Fibroblast of lung (primary cell): ENCODE measurements at regions not wholly inside any gene's neighbourhood (a gene's known extent, or its start where the extent isn't known, plus 50 kb on each side); places are given as distances from the start of the nearest gene placed in this dataset.

Experiments
- DNase-seq, 2 donors: peaks; one replicate each; pipeline versions ENCODE4 v3.0.0 to v3.0.0-alpha.2; 2010; ENCODE audit warnings: low read depth in 2 of 2
- H2AFZ ChIP-seq: 2 replicates; pipeline ENCODE4 v1.5.1; 2012; ENCODE audit warnings: low read length, control low read depth, inconsistent platforms
- H3K27ac ChIP-seq: 2 replicates; pipeline ENCODE4 v1.5.1; 2011; ENCODE audit warnings: low read length, control low read depth; ENCODE audit not compliant: insufficient read depth
- H3K27me3 ChIP-seq: 2 replicates; pipeline ENCODE4 v1.5.1; 2011; ENCODE audit warnings: mild to moderate bottlenecking, low read length; ENCODE audit not compliant: control insufficient read depth, insufficient read depth
- H3K36me3 ChIP-seq: 2 replicates; pipeline ENCODE4 v1.5.1; 2011; ENCODE audit warnings: low read length; ENCODE audit not compliant: control insufficient read depth, insufficient read depth
- H3K4me1 ChIP-seq: 2 replicates; pipeline ENCODE4 v1.5.1; 2011; ENCODE audit warnings: low read length; ENCODE audit not compliant: control insufficient read depth, insufficient read depth; ENCODE audit errors: extremely low read depth
- H3K4me2 ChIP-seq: 2 replicates; pipeline ENCODE4 v1.5.1; 2011; ENCODE audit warnings: low read length, control low read depth; ENCODE audit not compliant: insufficient read depth; ENCODE audit errors: extremely low read depth
- H3K4me3 ChIP-seq, 4 experiments: fragments of 200-600 bp in 1 of 4; sonication (generic) in 1 of 4; replicated peaks in 1 of 4; 2 replicates each; pipeline ENCODE4 v1.5.1; 2011 to 2016; ENCODE audit warnings: low read length in 4 of 4, low read depth in 3 of 4, mild to moderate bottlenecking in 3 of 4, control low read depth in 2 of 4, inconsistent platforms in 1 of 4, mixed read lengths in 1 of 4; ENCODE audit not compliant: insufficient read depth in 1 of 4; ENCODE audit errors: control extremely low read depth in 1 of 4
- H3K79me2 ChIP-seq: 2 replicates; pipeline ENCODE4 v1.5.1; 2012; ENCODE audit warnings: mild to moderate bottlenecking, low read length, inconsistent platforms; ENCODE audit not compliant: control insufficient read depth, insufficient read depth
- H3K9ac ChIP-seq: 2 replicates; pipeline ENCODE4 v1.5.1; 2011; ENCODE audit warnings: mild to moderate bottlenecking, low read length, control low read depth; ENCODE audit not compliant: insufficient read depth
- H3K9me3 ChIP-seq: 2 replicates; pipeline ENCODE4 v1.5.1; 2012; ENCODE audit warnings: low read depth, low read length; ENCODE audit not compliant: control insufficient read depth, insufficient read depth
- H4K20me1 ChIP-seq: 2 replicates; pipeline ENCODE4 v1.5.1; 2011; ENCODE audit warnings: low read length; ENCODE audit not compliant: control insufficient read depth, insufficient read depth; ENCODE audit errors: extremely low read depth
- CTCF ChIP-seq, 2 donors: IDR thresholded peaks in 1 of 2; conservative IDR thresholded peaks in 1 of 2; 1 replicate in 1 of 2; 2 replicates in 1 of 2; pipeline ENCODE4 v1.5.1; 2011 to 2012; ENCODE audit warnings: low read length in 2 of 2, control low read depth in 1 of 2, inconsistent platforms in 1 of 2, low read depth in 1 of 2, mild to moderate bottlenecking in 1 of 2
- EZH2 ChIP-seq: IDR thresholded peaks from 2 replicates; pipeline ENCODE4 v1.5.1; 2012; ENCODE audit warnings: low read length, control low read depth, mild to moderate bottlenecking; ENCODE audit errors: missing control alignments

GRCh38 chr6:147759536-147759935 is 251.0 kb downstream of the SAMD5 start:
- no peak overlapping the region for H3K9ac ChIP-seq
- TF ChIP-seq CTCF (conservative IDR thresholded peaks at IDR 0.05 in 1 of 2, IDR thresholded peaks at IDR 0.05 in 1 of 2; ENCODE audit: low read depth in 1 of 2, low read length in 2 of 2), result no peak
- no peak for TF ChIP-seq EZH2

GRCh38 chr6:147765541-147765940 is 257.1 kb downstream of the SAMD5 start:
- H3K4me1 ChIP-seq, result no peaks in the 10 kb centered on the region
- H3K27ac ChIP-seq, result no peak overlapping the region
- no peaks in the 10 kb centered on the region for H3K36me3 ChIP-seq
- no peak overlapping the region for H3K9ac ChIP-seq
- DNase-seq, result peak in 1 of 2 donors; percentile 2
- no peaks in the 10 kb centered on the region for H3K79me2 ChIP-seq
- TF ChIP-seq CTCF (conservative IDR thresholded peaks at IDR 0.05 in 1 of 2, IDR thresholded peaks at IDR 0.05 in 1 of 2; ENCODE audit: low read depth in 1 of 2, low read length in 2 of 2) (no peak), EZH2 (no peak)
- H4K20me1 ChIP-seq, result no peaks in the 10 kb centered on the region
- H2AFZ ChIP-seq, result no peak overlapping the region
- H3K9me3 ChIP-seq, result no peaks in the 10 kb centered on the region
- H3K27me3 ChIP-seq, result no peaks in the 10 kb centered on the region
- H3K4me3 ChIP-seq, result no peak overlapping the region
- no peak overlapping the region for H3K4me2 ChIP-seq

More at GRCh38 chr6:147759536-147759935, 251.0 kb downstream of the SAMD5 start:
- peak in 1 of 2 donors; percentile 24 for DNase-seq
- Histone ChIP-seq H4K20me1 (no peaks in the 10 kb centered on the region), H3K4me2 (no peak overlapping the region), H2AFZ (no peak overlapping the region), H3K36me3 (no peaks in the 10 kb centered on the region), H3K27ac (no peak overlapping the region), H3K9me3 (no peaks in the 10 kb centered on the region), H3K4me3 (no peak overlapping the region), H3K4me1 (no peaks in the 10 kb centered on the region), H3K79me2 (no peaks in the 10 kb centered on the region), H3K27me3 (no peaks in the 10 kb centered on the region)

GRCh38 chr6:147768969-147769368 is 260.5 kb downstream of the SAMD5 start:
- Histone ChIP-seq H3K9me3 (no peaks in the 10 kb centered on the region), H3K79me2 (no peaks in the 10 kb centered on the region), H3K4me2 (no peak overlapping the region), H3K27me3 (no peaks in the 10 kb centered on the region), H3K4me1 (no peaks in the 10 kb centered on the region), H3K4me3 (no peak overlapping the region), H2AFZ (no peak overlapping the region), H3K27ac (no peak overlapping the region), H4K20me1 (no peaks in the 10 kb centered on the region), H3K9ac (no peak overlapping the region), H3K36me3 (no peaks in the 10 kb centered on the region)
- no peak for TF ChIP-seq EZH2
- DNase-seq, result no peak
